ENCODE measurements at regions not wholly inside any gene's neighbourhood (a gene's known extent, or its start where the extent isn't known, plus 50 kb on each side); places are given as distances from the start of the nearest gene placed in this dataset.

GRCh38 chr10:80701706-80702105 lies 164.0 kb downstream of the SH2D4B start:
- TF ChIP-seq CTCF (IDR thresholded peaks at IDR 0.05; ENCODE audit: low read depth, low read length, poor library complexity, severe bottlenecking) (no peak), EZH2phosphoT487 (IDR thresholded peaks at IDR 0.05; ENCODE audit: borderline replicate concordance, low read length) (no peak)

All from DOHH2 (cell line).